NCI-H2081 (cell line): ENCODE measurements at regions not wholly inside any gene's neighbourhood (a gene's known extent, or its start where the extent isn't known, plus 50 kb on each side); places are given as distances from the start of the nearest gene placed in this dataset.

Experiments
- DNase-seq, 2 experiments: peaks; one replicate each; lab custom pipeline; 2025; lab: John Stamatoyannopoulos, UW

GRCh38 chr16:85561248-85562092 lies 51.7 kb upstream of the GSE1 start:
- DNase-seq, result no peak

DNA sequence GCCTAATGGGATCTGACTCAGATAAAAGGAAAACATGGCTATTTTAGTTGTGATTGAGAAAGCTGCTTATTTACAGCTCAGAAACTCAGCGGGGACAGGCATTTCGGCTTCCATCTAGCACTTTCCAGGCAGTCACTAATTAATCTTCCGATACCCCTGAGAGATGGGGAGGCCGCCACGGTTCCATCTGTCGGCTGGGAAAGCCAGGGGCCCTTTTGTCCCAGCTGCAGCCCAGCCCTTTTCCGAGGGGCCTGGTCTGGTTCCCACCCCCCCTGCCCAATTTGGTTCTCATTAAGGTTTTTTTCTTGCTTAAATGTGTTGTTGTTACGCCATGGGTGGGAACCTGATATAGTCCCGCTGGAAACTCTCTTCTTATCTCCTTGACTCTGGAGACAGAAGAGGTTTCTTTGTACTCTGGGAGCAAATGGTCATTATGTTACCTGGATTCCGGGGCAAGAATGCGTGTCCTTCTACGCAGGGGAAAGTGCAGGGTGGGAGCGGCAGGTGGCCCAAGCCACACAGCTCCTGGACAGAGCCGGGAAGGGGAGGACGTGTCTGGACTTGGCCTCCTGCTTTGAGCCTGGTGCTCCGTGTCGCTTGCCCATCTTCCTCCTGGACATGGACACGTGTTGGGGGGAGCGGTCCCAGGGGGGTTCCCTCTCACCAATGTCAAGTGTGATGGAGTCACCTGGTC lies 50.9 kb upstream of the GSE1 start:
- no peak for DNase-seq

- no peak for DNase-seq
Measured at GRCh38 chr16:85563034-85563433, 50.1 kb upstream of the GSE1 start.
